ENCODE measurements at regions not wholly inside any gene's neighbourhood (a gene's known extent, or its start where the extent isn't known, plus 50 kb on each side); places are given as distances from the start of the nearest gene placed in this dataset.

- Histone ChIP-seq H3K27ac (ENCODE audit: low read depth, low read length) (no peak overlapping the region), H3K79me2 (ENCODE audit: insufficient read depth, low read length) (no peaks in the 10 kb centered on the region), H3K9me2 (ENCODE audit: insufficient read depth) (no peaks in the 10 kb centered on the region), H3K36me3 (ENCODE audit: control insufficient read depth in 1 of 2, insufficient read depth in 2 of 2, low read length in 2 of 2) (no peaks in the 10 kb centered on the region), H3K4me1 (ENCODE audit: control insufficient read depth in 1 of 2, insufficient read depth in 2 of 2, low read length in 2 of 2) (peaks cover 0 to 7% of the 10 kb centered on the region in 2 experiments; a peak in 1 of 4 replicates), H4K20me1 (ENCODE audit: insufficient read depth) (no peaks in the 10 kb centered on the region), H3K27me3 (ENCODE audit: insufficient read depth, low read length) (no peaks in the 10 kb centered on the region), H3K4me2 (ENCODE audit: low read length) (no peak overlapping the region), H3K9ac (ENCODE audit: low read length) (no peak overlapping the region), H3K4me3 (replicated peaks in 1 of 2; ENCODE audit: low read depth in 1 of 2, low read length in 2 of 2) (no peak overlapping the region), H3K9me3 (ENCODE audit: control insufficient read depth in 1 of 2, insufficient read depth in 1 of 2, low read depth in 1 of 2, low read length in 2 of 2) (no peaks in the 10 kb centered on the region), H2AFZ (ENCODE audit: low read depth, low read length, poor library complexity, severe bottlenecking) (no peak overlapping the region)
- CTCF ChIA-PET, result no interaction called here
- intact Hi-C loops (cut with micrococcal nuclease), result no loop called here
- DNase-seq (ENCODE audit: low read depth, low spot score) (no peak), ATAC-seq (no peak)
- RAD21 ChIA-PET (ENCODE audit: low non-redundant PET in 1 of 2, low total read pairs in 2 of 2, uncharacterized antibody in 2 of 2, unreplicated experiment in 2 of 2), result no interaction called here
- BruUV-seq (replicated peaks), result no TSS peak
- POLR2A ChIA-PET, result no interaction called here
- TF ChIP-seq MAX (IDR thresholded peaks at IDR 0.05) (no peak), ATF3 (IDR thresholded peaks at IDR 0.05) (no peak), REST (IDR thresholded peaks at IDR 0.05; ENCODE audit: low read depth) (no peak), ZFX (IDR thresholded peaks at IDR 0.05) (no peak), POLR2AphosphoS5 (IDR thresholded peaks at IDR 0.05; ENCODE audit: low read depth, low read length) (no peak), SIN3A (IDR thresholded peaks at IDR 0.05; ENCODE audit: low read depth) (no peak), CTCF (IDR thresholded peaks at IDR 0.05 in 2 of 3, conservative IDR thresholded peaks at IDR 0.05 in 1 of 3; ENCODE audit: borderline replicate concordance in 1 of 3, insufficient read depth in 1 of 3, low read depth in 2 of 3, low read length in 2 of 3) (no peak), CEBPB (IDR thresholded peaks at IDR 0.05; ENCODE audit: low read depth) (no peak), CBX3 (IDR thresholded peaks at IDR 0.05; ENCODE audit: low read depth) (no peak), SRF (IDR thresholded peaks at IDR 0.05; ENCODE audit: low read depth) (no peak)
Measured at GRCh38 chr6:156658186-156658965, 118.8 kb upstream of the ARID1B start.
